Fibroblast of skin of abdomen (primary cell): ENCODE measurements at regions not wholly inside any gene's neighbourhood (a gene's known extent, or its start where the extent isn't known, plus 50 kb on each side); places are given as distances from the start of the nearest gene placed in this dataset.
"Not testable (repeated sequence)": the region's sequence is repeated elsewhere in the genome, so short reads cannot be mapped to it uniquely, and the experiment has no call there.

Experiments
- DNase-seq: peaks from one replicate; pipeline ENCODE4 v3.0.0-alpha.2; 2013

DNA sequence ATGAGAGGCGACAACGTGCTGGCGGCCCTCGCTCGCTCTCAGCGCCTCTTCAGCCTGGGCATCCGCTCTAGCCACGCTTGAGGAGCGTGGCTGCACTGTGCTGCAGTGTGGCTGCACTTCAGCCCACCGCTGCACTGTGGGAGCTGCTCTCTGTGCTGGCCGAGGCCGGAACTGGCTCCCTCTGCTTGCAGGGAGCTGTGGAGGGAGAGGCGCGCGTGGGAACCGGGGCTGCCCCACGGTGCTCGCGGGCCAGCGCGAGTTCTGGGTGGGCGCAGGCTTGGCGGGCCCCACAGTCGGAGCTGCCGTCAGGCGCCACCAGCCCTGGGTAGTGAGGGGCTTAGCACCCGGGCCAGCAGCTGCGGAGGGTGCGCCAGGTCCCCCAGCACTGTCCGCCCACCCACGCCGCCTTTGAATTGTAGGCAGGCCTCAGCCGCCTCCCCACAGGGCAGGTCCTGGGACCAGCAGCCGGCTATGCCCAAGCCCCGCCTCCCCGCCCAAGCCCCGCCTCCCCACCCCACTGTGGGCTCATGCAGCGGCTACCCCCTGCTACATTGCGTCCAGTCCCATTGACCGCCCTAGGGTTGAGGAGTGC lies 974.2 kb downstream of the FSCB start:
- no peak for DNase-seq

DNA sequence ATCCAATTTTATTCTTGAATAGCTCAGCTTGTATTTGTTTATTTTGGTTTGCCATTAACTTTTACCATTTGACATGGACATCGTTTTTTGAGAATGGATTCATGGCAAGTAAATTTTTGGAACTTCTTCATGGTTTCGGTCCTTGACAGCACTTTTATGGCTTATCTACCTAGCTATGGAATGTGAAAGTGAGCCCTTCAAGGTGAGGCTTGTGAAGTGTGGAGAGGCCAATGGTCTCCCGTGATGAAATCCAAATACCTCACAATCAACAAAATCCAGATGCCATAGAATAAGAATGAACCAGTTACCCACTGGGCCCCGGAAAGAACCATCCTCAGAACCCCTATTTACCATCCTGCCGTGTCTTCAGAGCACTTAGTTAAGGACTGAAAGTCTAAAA lies 978.8 kb downstream of the FSCB start:
- DNase-seq = no peak

DNA sequence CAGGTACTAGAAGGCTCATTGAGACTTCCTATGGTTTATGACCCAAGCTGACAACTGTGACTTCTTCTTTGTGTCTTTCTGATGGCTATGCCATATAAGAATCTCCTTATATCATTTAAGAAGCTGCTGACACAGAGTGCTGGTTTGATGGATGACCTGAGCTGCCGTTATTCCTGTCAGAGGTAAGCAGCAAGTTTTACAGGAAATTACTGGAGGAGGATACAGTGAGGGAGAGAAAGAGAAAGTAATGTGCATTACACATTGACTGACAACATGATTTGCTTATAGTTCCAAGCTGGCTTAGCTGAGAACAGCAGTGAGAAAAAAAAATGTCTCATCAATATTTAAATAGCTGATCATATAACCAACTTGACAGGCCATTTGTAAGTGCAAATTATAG lies 981.4 kb downstream of the FSCB start:
- no peak for DNase-seq

DNA sequence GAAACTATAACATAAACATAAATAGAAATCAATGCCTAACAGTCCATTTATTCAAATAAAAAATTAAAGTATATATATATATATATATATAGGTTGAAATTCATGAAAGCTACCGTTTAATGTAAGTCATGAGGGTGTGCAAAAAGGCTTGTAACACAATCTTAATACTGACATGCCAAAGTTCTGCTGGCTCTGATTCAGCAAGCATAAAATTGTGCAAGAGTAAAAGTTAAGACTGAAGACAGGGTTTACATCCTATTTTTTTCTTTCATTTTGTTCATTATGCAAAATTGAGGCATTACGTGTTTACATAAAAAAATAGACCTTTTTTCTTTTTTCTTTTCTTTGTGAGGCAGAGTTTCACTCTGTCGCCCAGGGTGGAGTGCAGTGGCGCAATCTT lies 984.2 kb downstream of the FSCB start:
- no peak for DNase-seq

DNA sequence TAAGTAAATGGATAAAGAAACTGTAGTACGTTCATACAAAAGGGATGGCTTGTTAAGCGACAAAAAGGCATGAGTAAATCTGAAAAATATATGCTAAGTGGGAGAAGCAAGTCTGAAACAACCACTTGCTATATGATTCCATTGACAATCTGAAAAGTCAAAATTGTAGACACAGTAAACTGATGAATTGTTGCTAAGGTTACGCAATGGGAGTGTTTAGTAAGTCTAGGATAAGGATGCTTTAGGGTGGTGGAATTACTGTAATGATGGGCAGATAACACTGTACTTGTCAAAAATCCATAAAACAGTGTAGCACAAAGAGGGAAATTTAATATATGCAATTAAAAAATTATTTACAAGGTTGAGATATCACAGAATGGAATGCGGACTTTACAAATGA lies 984.9 kb downstream of the FSCB start:
- no peak for DNase-seq

DNA sequence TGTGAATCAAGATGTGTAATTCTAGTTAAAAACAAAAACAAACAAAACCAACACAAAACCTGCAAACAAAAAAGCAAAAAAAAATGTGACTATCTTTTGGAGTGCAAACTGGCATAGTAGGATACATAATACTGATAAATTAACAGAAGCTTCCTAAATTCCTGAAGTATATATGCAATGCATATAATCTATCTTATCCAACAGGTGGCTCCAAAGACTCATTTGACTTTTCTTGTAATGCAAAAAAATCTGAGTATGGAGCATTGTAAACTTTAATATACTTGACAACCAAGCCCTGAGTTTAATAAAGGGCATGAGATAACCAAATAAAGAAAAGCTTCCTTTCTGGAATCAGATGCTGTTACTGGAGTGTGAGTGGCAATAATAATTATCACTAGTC lies 1003.6 kb downstream of the FSCB start:
- no peak for DNase-seq

DNA sequence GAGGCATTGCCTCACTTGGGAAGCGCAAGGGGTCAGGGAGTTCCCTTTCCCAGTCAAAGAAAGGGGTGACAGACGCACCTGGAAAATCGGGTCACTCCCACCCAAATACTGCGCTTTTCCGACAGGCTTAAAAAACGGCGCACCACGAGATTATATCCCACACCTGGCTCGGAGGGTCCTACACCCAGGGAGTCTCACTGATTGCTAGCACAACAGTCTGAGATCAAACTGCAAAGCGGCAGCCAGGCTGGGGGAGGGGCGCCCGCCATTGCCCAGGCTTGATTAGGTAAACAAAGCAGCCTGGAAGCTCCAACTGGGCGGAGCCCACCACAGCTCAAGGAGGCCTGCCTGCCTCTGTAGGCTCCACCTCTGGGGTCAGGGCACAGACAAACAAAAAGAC lies 1014.7 kb downstream of the FSCB start:
- not testable (repeated sequence) for DNase-seq

DNA sequence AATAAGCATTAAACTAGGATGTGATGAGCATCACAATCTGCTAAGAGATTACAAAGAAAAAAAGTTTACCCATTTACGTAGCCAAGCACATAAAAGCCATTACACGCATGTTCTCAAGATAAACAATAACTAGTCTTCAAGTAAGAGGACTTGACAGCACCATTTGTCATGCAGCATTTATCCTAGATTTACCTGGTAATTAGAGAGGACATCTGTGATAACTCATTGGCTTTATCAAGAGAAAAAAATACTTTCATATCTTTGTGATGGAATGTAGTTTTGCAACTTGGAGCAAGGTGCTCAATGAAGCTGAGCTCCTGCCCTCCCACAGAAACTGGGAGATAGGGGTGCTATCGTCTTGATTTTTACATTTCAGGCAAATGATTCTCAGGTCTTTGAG lies 1023.7 kb downstream of the FSCB start:
- DNase-seq = no peak

DNA sequence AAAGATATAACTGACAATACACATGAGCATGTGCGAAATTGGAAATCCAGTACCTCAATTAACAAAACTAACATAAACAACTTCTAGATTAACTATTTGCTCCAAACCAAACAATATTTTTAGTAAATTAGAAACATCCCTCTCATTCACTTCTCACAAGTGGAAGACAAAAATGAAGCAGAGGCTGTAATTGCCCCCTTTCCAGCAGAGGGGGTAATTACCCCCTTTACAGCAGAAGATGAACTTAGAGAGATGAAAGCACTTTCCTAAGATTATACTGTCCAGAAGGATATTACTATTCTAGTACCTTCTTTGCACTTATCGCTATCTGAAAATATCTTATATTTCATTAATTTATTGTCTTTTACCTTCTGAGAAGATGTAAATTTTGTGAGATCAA lies 1025.2 kb downstream of the FSCB start:
- DNase-seq = no peak

DNA sequence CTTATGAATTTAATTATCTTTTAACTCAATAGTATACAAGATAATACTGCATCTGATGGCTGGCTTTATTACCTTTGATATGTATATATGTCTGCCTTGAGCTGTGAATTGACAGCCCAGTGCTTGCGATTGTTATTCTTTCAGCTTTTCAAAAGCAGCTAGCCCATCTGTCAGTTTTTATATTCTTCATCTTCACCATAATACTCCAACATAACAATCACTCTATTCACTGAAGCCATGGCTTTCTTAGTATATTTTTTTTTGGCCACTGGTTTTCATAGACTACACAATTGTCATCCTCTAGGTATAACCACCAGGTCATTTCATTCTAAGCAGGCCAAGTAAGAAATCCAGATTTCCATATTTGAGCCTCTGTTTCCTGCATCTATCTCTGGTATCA lies 1026.1 kb downstream of the FSCB start:
- DNase-seq = no peak

DNA sequence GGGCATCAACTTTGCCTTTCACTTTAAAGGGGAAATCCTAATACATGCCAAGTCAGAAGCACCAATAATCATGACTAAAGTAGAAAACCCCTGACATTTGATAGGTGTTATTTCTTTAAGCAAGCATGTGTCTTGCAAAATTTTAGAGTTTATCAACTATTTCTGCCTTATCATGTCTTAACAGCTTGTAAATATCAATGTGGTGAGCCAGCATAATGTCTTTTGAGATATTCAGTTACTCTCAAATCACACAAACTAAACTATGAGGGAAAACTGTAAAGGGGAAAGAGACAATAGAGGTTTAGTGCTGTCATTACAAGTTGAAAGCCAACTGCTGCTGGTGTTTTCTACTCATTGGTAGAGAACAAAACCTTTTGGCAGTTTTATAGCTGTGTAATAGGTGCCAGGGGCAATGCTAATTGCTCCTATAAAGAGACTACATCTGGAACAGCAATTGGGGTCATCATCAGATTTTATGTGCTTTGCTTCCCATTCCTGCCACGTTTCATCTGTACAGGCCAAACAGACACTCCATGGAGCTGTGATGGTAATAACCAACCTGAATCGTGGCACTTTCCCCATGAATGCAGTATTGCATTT lies 1027.4 kb downstream of the FSCB start:
- no peak for DNase-seq

DNA sequence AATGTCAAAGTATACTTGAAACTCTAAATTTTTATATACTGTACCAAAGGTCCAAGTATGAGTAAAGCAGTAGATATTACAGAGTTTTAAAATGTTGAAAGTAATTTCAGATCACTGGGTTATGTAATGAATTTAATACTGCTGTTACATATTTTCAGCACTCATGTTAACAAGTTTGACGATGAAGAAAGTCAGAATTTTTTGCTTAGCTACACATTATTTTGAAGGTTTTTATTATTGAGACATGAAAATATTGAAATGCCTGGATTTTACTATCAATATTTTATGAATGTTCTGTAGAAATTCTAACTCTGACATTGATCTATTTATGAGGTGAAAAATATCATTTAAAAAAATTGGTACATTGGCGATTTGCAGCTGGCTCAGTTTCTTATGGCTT lies 1030.3 kb downstream of the FSCB start:
- DNase-seq = no peak

DNA sequence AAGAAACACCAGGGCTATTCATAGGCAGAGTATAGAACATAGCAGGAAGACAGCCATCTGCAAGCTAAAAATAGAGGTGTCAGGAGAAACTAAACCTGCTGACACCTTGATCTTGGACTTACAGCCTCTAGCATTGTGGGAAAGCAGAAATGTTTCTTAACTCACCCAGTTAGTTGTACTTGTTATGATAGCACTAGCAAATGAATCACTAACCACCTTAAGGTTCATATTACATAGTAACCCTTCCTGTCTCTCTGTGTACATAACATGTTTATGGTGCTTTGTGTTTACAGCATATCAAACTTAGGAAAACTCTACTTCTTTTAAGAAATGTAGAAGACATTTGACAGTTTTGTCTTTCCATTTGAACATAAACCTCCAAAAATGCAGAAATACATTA lies 1031.3 kb downstream of the FSCB start:
- DNase-seq = no peak

DNA sequence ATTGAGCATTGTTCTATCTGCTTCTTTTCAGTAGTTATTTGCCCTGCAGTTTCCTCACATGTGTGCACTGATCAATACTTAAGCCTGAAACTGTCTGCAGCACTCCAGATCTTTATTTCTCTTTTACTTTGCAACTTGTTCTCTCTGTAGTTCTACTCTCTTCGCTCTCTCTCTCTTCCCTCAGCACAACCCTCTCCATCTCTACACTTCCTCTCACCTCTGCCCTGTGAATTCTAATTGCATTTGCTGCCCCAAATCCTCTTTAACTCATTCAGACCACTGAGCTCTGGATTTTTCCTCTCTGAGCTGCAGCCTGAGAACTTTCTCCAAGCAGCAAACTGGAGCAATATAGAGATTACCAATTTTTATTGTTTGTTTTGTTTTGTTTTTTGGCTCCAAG lies 1035.5 kb downstream of the FSCB start:
- DNase-seq = no peak

DNA sequence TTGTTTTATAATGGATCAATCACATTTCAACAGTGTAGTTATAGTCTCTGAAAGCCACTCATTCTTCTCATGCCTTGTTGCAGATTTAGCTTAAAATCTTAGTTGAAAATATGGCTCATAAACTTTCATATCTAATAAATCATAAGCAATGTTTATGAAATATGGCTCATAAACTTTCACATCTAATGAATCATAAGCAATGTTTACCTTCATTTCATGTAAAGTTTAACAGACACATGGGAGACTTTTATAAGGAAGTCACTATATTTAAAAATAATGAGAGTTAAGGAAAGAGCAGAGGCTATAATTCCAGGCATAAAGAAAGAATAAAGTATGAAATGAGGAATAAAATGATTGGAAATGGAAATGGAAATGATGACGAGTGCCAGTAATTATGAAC lies 1042.1 kb downstream of the FSCB start:
- no peak for DNase-seq

DNA sequence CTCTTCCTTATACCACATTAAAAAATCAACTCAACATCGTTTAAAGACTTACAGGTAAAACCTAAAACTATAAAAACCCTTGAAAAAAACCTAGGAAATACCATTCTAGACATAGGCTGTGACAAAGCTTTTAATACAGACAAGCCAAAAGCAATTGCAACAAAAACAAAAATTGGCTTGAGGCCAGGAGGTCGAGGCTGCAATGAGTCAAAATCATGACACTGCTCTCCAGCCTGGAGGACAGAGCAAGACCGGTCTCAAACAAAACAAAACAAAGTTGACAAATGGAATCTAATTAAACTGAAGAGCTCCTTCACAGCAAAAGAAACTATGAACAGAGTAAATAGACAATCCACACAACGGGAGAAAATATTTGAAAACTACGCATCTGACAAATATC lies 1057.8 kb downstream of the FSCB start:
- DNase-seq = no peak

DNA sequence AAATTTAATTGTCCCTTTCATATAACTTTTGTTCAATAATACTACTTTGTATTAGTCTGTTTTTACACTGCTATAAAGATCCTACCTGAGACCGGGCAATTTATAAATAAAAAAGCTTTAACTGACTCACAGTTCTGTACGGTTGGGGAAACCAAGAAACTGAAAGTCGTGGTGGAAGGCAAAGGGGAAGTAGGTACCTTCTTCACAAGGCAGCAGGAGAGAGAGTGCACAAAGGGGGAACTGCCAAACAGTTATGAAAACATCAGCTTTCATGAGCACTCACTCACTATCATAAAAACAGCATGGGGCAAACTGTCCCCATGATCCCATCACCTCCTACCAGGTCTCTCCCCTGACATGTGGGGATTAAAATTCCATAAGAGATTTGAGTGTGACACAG lies 1069.0 kb downstream of the FSCB start:
- DNase-seq = no peak

DNA sequence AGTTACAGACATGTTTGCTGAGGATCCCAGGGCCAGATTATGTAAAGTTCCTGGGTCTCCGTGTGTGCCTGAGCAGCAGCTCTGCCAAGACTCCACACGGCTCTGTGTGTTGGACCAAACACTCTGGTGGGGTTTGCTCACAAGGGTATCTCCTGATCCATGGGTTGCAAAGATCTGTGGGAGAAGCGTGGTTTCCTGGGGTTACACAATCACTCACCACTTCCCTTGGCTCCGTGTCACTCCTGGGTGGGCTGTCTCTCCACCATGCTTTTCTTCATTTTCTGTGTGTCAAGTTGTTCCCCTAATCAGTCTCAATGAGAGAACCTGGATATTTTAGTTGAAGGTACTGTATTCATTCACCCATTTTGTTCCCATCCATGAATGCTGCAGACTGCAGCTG lies 1088.8 kb downstream of the FSCB start:
- DNase-seq = no peak

DNA sequence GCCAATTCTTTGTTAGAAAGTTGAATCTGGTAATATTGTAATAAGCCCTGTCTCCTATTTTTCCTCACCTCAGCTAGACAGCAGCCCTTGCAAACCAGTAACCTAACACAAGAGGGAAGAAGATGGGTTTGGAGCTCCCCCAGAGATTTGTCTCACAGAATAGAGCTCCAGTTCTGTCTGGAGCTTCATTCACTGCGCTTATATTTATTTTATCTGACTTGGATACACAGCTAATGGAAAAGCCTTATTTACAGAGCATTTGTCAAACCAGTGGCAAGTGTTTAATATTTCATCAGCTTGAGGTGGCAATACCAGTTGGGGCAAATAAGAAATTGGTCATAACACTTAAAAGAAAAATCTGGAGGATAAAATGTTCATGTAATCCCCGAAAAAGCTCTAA lies 1094.0 kb downstream of the FSCB start:
- DNase-seq = no peak

DNA sequence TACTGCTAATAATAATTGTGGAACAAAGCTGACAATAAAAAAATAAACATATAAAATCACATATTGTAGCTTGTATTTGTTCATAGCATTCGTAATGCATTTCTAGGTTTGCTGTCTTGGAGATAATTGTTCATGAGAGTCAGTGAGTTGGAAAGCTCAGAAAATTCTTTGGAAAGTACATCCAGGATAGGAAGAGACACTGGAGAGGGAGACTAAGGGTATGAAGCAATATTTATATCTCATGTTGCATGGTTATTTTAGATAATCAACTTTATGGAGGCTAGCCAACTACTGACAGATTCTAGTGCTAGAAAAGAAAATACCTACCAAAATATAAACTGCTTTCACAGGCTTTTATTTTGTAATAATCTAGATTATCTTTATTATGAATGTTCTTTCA lies 1095.2 kb downstream of the FSCB start:
- DNase-seq = no peak

DNA sequence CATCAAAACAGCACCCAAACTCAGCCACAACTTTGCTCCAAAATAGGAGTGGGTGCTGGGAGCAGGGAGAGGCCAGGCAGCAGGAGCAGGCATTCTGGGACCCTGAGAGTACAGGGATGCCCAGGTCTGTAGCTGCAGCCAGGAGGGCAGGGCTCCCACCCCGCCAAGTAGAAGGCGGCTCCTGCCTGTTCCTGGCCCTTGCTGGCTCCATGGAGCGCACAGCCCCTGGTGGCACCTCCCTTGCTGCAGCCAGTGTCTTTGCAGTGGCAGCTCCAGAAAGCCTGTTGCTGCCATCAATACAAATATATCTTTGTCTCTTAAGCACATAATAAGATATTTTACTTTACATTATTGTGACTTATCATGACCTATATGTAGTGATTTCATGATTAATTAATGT lies 1096.5 kb downstream of the FSCB start:
- no peak for DNase-seq

DNA sequence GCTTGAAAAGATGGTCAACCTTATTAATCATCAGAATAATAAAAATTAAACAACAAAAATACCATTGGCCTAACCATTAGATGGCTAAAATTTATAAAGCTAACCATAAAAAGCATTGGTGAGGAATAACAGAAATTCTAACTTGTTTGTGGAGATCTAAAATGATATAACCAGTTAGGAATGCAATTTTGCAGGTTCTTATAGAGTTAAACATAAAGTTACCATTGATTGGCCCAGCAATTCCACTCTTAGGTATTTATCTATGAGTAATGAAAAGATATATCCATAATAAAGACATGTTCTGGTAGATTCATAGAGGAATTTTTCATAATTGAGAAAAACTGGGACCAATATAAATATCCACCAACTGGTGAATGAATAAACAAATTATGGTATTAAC lies 1098.6 kb downstream of the FSCB start:
- DNase-seq = no peak

DNA sequence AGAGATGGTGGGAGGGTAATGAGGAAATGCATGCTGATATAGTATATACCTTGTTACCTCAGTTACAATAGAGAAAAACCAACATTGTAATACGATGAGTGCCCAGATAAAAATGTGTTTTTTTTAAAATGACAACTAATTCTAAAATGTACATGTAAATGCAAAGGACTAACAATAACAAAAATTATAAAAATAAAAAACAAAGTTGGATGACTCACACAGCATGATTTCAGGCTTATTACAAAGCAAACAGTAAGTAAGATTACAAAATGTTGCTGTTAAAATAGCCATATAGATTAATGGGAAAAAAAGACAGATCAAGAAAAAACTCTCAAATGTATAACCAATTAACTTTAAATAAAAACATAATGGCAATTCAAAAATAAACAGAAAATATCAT lies 1099.4 kb downstream of the FSCB start:
- DNase-seq = no peak

DNA sequence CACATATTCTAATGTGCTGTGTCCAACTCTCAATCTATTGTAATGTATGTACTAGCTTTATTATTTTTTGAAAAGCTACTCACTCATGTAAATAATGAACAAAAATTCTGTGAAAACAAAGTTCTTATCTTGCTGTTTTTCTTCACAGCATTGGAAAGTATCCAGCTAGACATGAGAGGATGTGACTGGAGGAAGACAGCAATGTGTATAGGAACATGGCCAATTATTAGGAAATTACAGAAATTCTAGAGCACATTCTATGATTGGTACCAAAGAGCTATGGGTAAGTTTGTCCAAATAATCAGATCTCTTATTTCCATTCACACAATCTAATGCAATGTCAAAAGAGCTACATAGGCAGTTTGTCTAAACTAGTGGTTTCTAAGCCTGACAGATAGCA lies 1100.2 kb downstream of the FSCB start:
- no peak for DNase-seq

DNA sequence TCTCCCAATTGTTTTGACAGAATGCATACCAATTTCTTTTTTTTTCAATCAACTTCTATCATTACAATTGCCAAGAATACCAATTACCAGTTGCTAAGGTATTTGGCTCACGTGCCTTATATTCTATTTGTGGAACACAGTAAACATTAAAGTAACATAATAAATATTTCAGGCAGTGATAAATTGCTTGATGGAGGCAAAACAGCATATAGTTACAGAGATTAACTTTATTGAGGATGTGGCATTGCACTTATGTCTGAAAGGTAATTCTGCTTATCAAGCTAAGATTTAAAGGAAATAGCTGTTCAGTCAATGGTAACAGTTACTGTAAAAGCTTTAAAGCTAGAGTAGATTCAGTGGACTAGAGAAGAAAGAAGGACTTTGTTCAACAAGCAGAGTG lies 1107.8 kb downstream of the FSCB start:
- DNase-seq = no peak

DNA sequence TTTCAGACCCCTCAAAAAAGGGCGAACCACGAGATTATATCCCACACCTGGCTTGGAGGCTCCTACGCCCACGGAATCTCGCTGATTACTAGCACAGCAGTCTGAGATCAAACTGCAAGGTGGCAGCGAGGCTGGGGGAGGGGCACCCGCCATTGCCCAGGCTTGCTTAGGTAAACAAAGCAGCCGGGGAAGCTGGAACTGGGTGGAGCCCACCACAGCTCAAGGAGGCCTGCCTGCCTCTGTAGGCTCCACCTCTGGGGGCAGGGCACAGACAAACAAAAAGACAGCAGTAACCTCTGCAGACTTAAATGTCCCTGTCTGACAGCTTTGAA lies 1136.6 kb downstream of the FSCB start:
- not testable (repeated sequence) for DNase-seq
